Panc1 (cell line): ENCODE measurements at regions not wholly inside any gene's neighbourhood (a gene's known extent, or its start where the extent isn't known, plus 50 kb on each side); places are given as distances from the start of the nearest gene placed in this dataset.

ENCODE experiments used
- CTCF ChIP-seq: fragments of 450-650 bp; IDR thresholded peaks from 2 replicates; pipeline ENCODE4 v1.5.1; 2017; ENCODE audit warnings: mild to moderate bottlenecking
- POLR2AphosphoS5 ChIP-seq: IDR thresholded peaks from 2 replicates; pipeline ENCODE4 v1.6.1; 2012; ENCODE audit warnings: mild to moderate bottlenecking, low read depth, low read length, moderate library complexity
- TF ChIP-seq, protein P1 (sequence below), 2 experiments: IDR thresholded peaks; 2 replicates each; pipeline ENCODE4 v1.6.1; 2011 to 2012; ENCODE audit warnings: low read depth in 2 of 2, control low read depth in 1 of 2, low read length in 1 of 2, mild to moderate bottlenecking in 1 of 2, moderate library complexity in 1 of 2; ENCODE audit not compliant: insufficient read depth in 1 of 2

DNA sequence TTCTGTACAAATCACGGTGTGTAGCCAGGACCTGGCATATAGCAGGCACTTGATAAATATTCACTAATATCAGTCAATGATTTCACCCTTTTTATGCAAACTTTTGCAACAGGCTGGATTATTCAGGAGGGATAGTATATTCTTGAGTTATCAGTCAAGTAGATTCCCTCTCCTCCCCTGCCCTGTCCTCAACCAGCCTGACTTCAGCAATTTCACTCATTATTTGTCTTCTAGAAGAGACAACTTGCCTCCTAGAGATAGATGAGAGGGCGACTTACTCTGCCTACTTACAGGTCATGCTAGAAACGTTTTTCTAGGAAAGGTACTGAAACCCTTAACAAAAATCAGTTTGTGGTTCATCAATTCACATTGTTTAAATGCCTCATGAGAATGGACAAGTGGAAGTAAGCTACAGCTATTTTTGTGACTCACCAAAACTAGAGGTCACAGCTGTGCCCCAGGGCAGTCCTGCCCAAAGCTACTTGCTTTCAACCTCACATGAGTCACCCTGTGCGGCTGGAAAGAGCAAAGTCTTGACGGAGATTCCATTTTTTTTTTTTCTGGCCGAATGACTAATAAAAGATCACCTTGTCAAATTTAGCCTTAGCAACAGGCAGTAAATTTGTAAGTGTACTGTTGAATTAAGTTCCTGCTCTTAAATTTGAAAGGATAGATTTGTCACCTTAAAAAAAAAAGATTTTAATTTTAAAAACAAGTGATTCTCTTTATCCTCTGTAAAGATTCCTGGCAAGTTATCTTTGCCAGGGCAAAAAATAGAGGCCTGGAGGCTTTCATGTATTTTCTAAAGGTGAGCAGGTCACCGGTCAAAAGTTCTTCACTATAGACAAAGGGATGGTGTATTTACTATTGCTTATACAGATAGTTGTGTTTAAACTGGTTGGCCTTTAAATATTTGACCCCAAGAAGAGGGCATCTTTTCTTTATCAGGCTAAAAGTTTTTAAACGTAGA is 109.0 kb upstream of the SLC35G4 start:
- TF ChIP-seq CTCF (no peak), POLR2AphosphoS5 (no peak)
- TF ChIP-seq, protein P1, sequence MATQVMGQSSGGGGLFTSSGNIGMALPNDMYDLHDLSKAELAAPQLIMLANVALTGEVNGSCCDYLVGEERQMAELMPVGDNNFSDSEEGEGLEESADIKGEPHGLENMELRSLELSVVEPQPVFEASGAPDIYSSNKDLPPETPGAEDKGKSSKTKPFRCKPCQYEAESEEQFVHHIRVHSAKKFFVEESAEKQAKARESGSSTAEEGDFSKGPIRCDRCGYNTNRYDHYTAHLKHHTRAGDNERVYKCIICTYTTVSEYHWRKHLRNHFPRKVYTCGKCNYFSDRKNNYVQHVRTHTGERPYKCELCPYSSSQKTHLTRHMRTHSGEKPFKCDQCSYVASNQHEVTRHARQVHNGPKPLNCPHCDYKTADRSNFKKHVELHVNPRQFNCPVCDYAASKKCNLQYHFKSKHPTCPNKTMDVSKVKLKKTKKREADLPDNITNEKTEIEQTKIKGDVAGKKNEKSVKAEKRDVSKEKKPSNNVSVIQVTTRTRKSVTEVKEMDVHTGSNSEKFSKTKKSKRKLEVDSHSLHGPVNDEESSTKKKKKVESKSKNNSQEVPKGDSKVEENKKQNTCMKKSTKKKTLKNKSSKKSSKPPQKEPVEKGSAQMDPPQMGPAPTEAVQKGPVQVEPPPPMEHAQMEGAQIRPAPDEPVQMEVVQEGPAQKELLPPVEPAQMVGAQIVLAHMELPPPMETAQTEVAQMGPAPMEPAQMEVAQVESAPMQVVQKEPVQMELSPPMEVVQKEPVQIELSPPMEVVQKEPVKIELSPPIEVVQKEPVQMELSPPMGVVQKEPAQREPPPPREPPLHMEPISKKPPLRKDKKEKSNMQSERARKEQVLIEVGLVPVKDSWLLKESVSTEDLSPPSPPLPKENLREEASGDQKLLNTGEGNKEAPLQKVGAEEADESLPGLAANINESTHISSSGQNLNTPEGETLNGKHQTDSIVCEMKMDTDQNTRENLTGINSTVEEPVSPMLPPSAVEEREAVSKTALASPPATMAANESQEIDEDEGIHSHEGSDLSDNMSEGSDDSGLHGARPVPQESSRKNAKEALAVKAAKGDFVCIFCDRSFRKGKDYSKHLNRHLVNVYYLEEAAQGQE (IDR thresholded peaks at IDR 0.05; ENCODE audit: insufficient read depth in 1 of 2, low read depth in 2 of 2, low read length in 1 of 2) = no peak
